ENCODE measurements at regions not wholly inside any gene's neighbourhood (a gene's known extent, or its start where the extent isn't known, plus 50 kb on each side); places are given as distances from the start of the nearest gene placed in this dataset.

- H3K4me3 ChIP-seq (ENCODE audit: low read depth, low read length) = no peak overlapping the region
- no peak for DNase-seq (ENCODE audit: low read depth, low spot score)
- H3K27me3 ChIP-seq (ENCODE audit: control insufficient read depth, insufficient read depth, low read length) = no peaks in the 10 kb centered on the region
- no peak overlapping the region for H3K27ac ChIP-seq (ENCODE audit: low read depth, low read length)
- ChIA-PET POLR2A (no interaction called here), CTCF (no interaction called here)
- no peak for TF ChIP-seq CTCF (IDR thresholded peaks at IDR 0.05; ENCODE audit: low read depth, low read length)
- peaks cover 2% of the 10 kb centered on the region; the same call in 1 of the 2 replicates for H3K9me3 ChIP-seq (ENCODE audit: control insufficient read depth, insufficient read depth, low read length)
Observed at GRCh38 chr5:28877050-28877449, 1838.7 kb upstream of the CDH9 start.

- ChIA-PET POLR2A (no interaction called here), CTCF (no interaction called here)
- TF ChIP-seq CTCF (IDR thresholded peaks at IDR 0.05; ENCODE audit: low read depth, low read length) = no peak
- Histone ChIP-seq H3K27me3 (ENCODE audit: control insufficient read depth, insufficient read depth, low read length) (no peaks in the 10 kb centered on the region), H3K9me3 (ENCODE audit: control insufficient read depth, insufficient read depth, low read length) (peaks cover 5% of the 10 kb centered on the region), H3K4me3 (ENCODE audit: low read depth, low read length) (no peak overlapping the region), H3K27ac (ENCODE audit: low read depth, low read length) (no peak overlapping the region)
- no peak for DNase-seq (ENCODE audit: low read depth, low spot score)
Observed at GRCh38 chr5:28864006-28864405, 1825.6 kb upstream of the CDH9 start.

- TF ChIP-seq CTCF (IDR thresholded peaks at IDR 0.05; ENCODE audit: low read depth, low read length) = no peak
- Histone ChIP-seq H3K27ac (ENCODE audit: low read depth, low read length) (no peak overlapping the region), H3K4me3 (ENCODE audit: low read depth, low read length) (no peak overlapping the region), H3K27me3 (ENCODE audit: control insufficient read depth, insufficient read depth, low read length) (no peaks in the 10 kb centered on the region), H3K9me3 (ENCODE audit: control insufficient read depth, insufficient read depth, low read length) (peaks cover 12% of the 10 kb centered on the region)
- no peak for DNase-seq (ENCODE audit: low read depth, low spot score)
- CTCF ChIA-PET = no interaction called here
- POLR2A ChIA-PET = no interaction called here
Observed at GRCh38 chr5:28862860-28863196, 1824.4 kb upstream of the CDH9 start.

- H3K27me3 ChIP-seq (ENCODE audit: control insufficient read depth, insufficient read depth, low read length) = no peaks in the 10 kb centered on the region
- ChIA-PET CTCF (no interaction called here), POLR2A (no interaction called here)
- H3K27ac ChIP-seq (ENCODE audit: low read depth, low read length) = no peak overlapping the region
- no peak overlapping the region for H3K4me3 ChIP-seq (ENCODE audit: low read depth, low read length)
- no peak for TF ChIP-seq CTCF (IDR thresholded peaks at IDR 0.05; ENCODE audit: low read depth, low read length)
- H3K9me3 ChIP-seq (ENCODE audit: control insufficient read depth, insufficient read depth, low read length) = peaks cover 12% of the 10 kb centered on the region
- DNase-seq (ENCODE audit: low read depth, low spot score) = no peak
Observed at GRCh38 chr5:28862137-28862859, 1823.9 kb upstream of the CDH9 start.

- Histone ChIP-seq H3K9me3 (ENCODE audit: control insufficient read depth, insufficient read depth, low read length) (peaks cover 12% of the 10 kb centered on the region; the same call in 1 of the 2 replicates), H3K27me3 (ENCODE audit: control insufficient read depth, insufficient read depth, low read length) (no peaks in the 10 kb centered on the region), H3K27ac (ENCODE audit: low read depth, low read length) (no peak overlapping the region), H3K4me3 (ENCODE audit: low read depth, low read length) (no peak overlapping the region)
- CTCF ChIA-PET = no interaction called here
- POLR2A ChIA-PET = no interaction called here
- no peak for TF ChIP-seq CTCF (IDR thresholded peaks at IDR 0.05; ENCODE audit: low read depth, low read length)
- no peak for DNase-seq (ENCODE audit: low read depth, low spot score)
Observed at GRCh38 chr5:28855626-28856025, 1817.2 kb upstream of the CDH9 start.
